Endothelial cell of umbilical vein (primary cell): ENCODE measurements at regions not wholly inside any gene's neighbourhood (a gene's known extent, or its start where the extent isn't known, plus 50 kb on each side); places are given as distances from the start of the nearest gene placed in this dataset.

Experiments used
- CTCF ChIP-seq, 2 donors: IDR thresholded peaks; 1 replicate in 1 of 2; 2 replicates in 1 of 2; pipeline ENCODE4 v1.5.1; 2011; ENCODE audit warnings: low read length in 2 of 2, mild to moderate bottlenecking in 2 of 2, moderate library complexity in 2 of 2, control low read depth in 1 of 2, inconsistent platforms in 1 of 2, low read depth in 1 of 2; ENCODE audit not compliant: insufficient read depth in 1 of 2; ENCODE audit errors: extremely low read depth in 1 of 2
- POLR2A ChIP-seq: IDR thresholded peaks from 2 replicates; pipeline ENCODE4 v1.6.1; 2012; ENCODE audit warnings: low read depth, mild to moderate bottlenecking, control low read depth, low read length

- TF ChIP-seq POLR2A: no peak
- peak; percentile 30 to 35 for TF ChIP-seq CTCF (IDR thresholded peaks at IDR 0.05; ENCODE audit: extremely low read depth in 1 of 2, insufficient read depth in 1 of 2, low read depth in 1 of 2, low read length in 2 of 2)
Observed at GRCh38 chr1:93734999-93735398, 53.4 kb upstream of the BCAR3 start.
